Stimulated activated CD8-positive, alpha-beta memory T cell treated with anti-CD3 and anti-CD28 coated beads, Interleukin-15, amount 100 ng/mL, for 4 hours (primary cell): ENCODE measurements at regions not wholly inside any gene's neighbourhood (a gene's known extent, or its start where the extent isn't known, plus 50 kb on each side); places are given as distances from the start of the nearest gene placed in this dataset.
"Not testable (repeated sequence)": the region's sequence is repeated elsewhere in the genome, so short reads cannot be mapped to it uniquely, and the experiment has no call there.

Experiments
- DNase-seq, 2 donors: peaks; one replicate each; pipeline ENCODE4 v3.0.0-alpha.2; 2020; ENCODE audit warnings: low read depth in 2 of 2

DNA sequence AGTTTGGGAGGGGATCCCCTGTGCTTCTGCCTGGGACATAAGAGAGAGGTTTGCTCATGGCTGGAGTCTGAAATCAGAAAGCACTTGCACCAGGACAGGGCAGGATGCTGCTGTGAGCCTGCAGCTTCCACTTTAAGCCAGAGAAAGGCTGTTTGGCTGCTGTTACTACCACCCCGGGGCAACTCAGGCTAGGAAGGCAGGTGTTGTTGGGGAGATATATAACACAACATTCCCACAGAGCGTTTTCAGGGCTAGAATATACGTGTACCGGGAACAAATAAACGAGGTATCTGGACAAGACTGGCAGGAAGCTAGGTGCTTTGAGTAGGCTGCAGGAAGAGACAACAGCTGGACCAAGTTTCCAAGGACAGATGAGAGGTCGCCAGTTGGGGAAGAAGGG, 313.3 kb upstream of the CCL2 start:
- no peak for DNase-seq

- DNase-seq, result no peak
These were observed 312.7 kb upstream of the CCL2 start for GRCh38 chr17:33942414-33942813.

GRCh38 chr17:33944412-33944811, 310.7 kb upstream of the CCL2 start:
- DNase-seq, result no peak

GRCh38 chr17:33944826-33945225, 310.3 kb upstream of the CCL2 start:
- DNase-seq, result no peak

GRCh38 chr17:33945646-33946546, 309.2 kb upstream of the CCL2 start:
- DNase-seq, result no peak

DNA sequence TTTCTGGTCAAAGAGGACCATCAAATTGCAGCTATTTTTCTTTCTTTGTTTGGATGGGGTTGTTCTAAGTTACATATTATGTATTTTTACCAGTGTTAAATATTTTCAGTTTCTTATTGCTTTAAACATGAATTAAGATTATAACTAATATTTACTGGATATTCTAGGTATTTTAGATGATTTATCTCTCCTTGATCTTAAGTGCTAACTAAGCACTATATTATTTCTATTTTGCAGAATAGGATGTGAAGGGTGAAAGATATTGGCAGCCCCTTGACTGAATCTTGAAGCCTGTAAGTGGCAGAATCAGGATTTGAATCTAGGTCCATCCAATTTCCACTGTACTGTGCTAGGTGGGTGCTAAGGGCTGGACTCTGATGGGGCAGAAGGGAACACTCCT, 307.3 kb upstream of the CCL2 start:
- no peak for DNase-seq

GRCh38 chr17:33948309-33948708, 306.8 kb upstream of the CCL2 start:
- DNase-seq, result no peak

- no peak for DNase-seq
These were observed 306.0 kb upstream of the CCL2 start for GRCh38 chr17:33949100-33949499.

DNA sequence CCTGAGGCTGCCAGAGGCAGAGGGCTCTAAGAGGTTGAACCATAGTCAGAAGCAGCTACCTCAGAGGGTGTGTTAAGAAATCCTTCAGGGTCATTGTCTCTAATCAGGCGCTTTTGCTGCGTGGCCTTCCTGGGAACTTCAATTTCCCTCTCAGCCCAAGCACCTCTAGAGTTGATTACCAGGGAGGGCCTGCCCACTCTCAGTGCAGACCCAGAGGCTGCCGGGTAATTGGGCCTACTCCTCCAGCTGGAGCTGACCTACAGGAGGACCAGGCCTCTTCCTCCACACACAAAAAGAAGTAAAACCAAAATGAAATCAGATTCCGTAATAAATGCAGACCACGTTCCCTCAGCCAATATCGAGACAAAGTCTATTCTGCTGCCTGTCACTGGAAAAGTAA, 305.0 kb upstream of the CCL2 start:
- no peak for DNase-seq

DNA sequence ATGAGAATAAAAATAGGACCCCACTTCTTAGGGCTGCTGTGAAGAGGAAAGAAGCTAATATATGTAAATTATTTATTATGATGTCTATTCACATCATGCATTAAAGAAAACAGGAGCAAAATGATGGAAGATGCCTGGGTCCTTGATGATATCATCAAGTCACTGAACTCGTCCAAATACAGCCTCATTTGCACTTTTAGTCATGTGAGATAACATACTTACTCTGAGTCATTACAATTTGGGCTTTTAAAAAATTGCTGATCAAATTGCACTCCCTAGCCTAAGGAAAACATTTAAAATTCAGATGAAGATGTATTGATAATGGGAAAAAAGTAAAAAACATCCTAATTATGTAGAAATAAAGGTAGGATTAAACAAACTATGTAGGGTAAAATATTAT, 302.7 kb upstream of the CCL2 start:
- DNase-seq, result no peak

DNA sequence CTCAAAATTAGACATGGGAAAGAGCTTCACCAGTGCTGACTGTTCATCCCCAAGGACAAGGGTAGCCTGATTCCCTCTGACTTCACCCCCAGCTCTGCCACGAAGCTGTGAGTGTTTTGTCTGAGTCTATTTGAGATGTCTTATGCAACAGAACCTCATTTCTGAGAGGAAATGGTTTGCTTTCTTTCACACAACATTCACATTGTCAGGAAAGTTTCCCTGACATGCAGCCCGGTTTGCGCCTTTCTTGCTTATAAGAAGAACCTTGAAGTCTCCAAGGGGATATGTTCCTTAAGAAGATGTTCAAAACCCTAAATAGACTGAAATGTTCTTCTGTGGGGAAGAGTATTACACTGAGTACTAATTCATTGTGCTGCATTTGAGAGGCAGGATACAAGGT, 300.5 kb upstream of the CCL2 start:
- no peak for DNase-seq

GRCh38 chr17:33955461-33955860, 299.6 kb upstream of the CCL2 start:
- no peak for DNase-seq

- not testable (repeated sequence) for DNase-seq
These were observed 296.0 kb upstream of the CCL2 start for GRCh38 chr17:33959098-33959497.

DNA sequence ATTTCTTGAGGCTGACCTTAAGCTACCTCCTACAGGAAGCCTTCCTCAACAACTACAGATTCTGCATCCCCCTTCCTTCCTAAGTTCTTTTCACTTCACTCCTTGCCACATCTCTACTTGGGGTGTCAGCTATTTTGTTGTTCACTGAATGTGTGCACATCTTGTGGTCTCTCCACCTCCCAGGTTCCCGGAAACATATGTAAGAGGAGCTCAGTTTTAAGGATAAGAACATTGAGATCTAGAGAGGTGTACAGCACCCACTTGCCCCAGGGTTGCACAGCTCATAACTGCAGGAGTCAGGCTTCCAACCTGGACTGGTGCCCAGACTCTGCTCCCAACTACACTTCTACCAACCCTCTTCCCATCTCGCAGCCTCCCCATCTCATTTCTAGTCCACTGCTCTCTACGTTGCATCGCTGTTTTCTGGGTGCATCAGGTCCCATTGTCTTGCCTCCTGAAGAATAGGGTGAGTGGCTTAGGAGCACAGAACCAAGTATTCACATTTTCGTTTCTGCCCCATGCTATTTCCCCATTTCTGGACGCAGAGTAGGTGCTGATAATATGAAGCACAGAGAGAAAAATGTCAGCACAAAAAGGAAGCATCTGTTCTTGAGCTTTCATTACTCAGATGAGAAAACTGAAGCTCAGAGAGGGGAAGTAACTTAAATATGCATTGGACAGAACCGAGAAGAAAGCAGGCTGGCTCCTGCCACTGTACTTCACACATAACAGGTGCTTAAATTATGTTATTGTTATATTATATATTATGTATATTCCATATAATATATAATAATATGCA, 292.0 kb upstream of the CCL2 start:
- DNase-seq, result no peak

- DNase-seq, result no peak
These were observed 290.6 kb upstream of the CCL2 start for GRCh38 chr17:33964344-33964979.

DNA sequence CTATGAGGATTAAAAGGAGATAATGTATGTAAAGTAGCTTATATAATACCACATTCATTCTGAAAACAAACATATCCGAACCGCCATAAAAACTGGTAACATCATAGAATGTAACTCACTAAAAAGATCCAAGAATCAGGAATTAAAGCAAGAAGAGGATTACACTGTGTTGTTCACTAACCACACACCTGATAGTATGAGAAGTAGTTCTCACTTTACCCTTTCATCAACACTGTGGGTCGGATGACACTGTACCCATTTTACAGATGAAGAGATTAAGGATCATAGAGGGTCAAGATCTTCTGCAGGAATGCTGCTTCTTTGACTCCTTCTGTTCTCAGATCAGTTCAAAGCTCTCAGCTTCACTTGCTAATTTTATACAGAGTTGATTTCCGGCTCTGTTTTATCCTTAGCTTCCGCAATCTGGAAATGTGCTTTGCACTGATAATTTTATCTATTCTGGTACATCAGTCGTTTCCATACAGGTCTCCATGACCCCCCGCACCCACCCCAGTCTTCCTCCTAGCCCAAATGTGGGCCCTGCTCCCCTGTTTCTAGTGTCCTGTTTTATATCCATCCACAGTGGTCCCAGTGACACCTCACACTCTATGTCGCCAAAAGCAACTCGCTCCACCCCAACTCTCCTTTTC, 288.6 kb upstream of the CCL2 start:
- no peak for DNase-seq

- no peak for DNase-seq
These were observed 287.3 kb upstream of the CCL2 start for GRCh38 chr17:33967608-33968349.

DNA sequence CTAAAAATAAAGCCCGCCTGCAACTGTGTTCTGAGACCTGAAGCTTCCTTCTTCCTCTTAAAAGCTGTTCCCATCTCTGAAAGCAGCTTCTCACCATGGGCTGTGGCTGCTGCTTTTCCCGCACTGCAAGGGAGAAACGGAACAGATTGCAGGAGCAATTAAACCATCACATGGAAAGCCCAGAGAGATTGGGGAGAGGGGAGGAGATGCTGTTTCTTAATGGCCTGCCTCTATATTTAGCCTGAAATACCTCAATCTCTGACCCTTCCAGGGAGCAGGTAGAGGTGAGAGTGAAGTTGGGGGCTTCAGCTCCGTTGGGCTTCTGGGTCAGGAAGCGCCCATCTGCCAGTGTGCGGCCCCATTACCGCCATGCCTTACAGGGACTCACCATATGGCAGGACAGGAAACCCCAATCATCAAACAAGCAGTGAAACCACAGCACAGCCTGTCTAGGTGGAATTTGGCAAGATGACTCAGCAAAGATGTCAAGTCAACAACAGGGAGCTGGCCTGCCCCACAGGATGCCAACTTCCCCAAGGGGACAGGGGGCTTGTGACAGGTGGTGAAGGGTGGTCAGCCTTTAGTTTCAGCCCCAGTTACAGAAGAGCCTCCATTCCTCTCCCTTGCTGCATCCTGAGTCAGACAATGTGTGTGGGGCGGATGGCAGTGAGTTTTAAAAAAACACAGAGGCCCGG, 286.6 kb upstream of the CCL2 start:
- DNase-seq, result no peak

- no peak for DNase-seq
These were observed 284.8 kb upstream of the CCL2 start for GRCh38 chr17:33970279-33970678.

DNA sequence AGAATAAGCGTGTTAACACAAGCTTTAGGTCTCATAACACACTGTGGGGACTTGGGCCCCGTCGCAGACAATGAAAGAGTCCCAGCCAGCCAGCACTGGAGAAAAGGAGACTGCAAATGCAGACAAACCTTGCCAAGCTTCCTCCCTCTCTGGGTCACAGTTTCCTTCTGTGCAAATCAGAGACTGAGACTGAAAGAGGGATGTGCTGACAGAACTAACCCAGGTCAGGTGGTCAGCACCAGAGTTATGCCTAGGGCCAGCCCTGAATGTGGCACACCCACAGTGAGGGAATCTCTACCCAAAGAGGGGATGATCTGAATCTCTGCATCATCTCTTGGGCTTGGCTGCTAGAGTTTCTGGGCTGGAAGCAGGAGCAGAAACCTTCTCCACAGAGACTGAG, 282.3 kb upstream of the CCL2 start:
- DNase-seq, result no peak

DNA sequence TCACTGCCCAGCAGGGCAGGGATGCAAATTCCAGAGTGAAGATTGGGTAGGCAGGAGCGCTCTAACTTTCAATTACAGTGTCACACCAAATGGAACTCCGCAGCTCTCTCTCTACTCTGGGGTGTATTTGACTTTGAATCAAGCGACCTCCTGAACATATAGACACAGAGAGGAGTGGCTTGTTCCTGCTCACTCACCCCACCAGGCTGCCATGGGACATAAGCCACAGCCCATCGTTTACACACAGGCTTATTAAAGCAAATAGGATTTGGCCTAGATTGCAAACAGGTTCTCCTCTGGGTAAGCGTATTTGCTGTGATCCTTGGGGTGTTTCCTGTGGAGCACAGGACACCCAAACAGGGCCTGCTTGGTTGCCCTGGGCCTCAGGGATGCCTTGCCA, 281.6 kb upstream of the CCL2 start:
- DNase-seq, result no peak
